Hematopoietic multipotent progenitor cell treated with erythropoietin and hydrocortisone succinate and interleukin-3 and kit ligand, for 8 days (in vitro differentiated cells): ENCODE measurements at regions not wholly inside any gene's neighbourhood (a gene's known extent, or its start where the extent isn't known, plus 50 kb on each side); places are given as distances from the start of the nearest gene placed in this dataset.

Source experiments
- DNase-seq: peaks from one replicate; pipeline ENCODE4 v3.0.0-alpha.2; 2015

- no peak for DNase-seq
These were observed 226.2 kb upstream of the BLID start for GRCh38 chr11:122342089-122342744.

- DNase-seq = no peak
These were observed 225.5 kb upstream of the BLID start for GRCh38 chr11:122341477-122341876.

DNA sequence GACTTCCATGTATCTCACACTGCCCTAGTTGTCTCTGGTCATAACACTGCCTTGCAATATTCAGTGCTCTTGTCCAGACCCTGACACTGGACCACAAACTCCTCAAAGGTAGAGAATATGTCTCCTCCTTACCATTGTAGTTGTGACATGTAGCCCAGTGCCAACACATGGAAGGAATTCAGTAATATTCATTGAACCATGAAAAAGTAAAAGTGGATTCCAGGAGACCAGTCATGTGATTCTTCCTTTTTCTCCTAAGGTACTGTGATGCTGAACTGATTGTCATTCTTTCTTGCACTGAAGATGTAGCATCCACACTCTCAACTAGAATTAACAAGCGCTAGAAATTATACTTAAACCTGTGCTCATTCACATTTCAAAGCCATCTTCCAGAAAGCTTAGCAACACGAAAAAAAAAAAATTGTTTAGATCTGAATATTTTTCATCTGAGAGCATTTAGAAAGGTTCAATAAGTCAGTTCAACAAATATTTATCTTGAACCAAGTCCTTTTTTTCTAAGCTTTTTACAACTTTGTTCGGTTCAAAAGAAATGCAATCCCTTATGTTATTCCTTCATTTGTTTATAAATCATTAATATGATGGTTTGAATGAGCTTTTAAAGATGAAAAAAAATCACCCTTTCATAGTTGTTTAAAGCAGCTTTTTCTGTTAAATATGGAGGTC, 224.7 kb upstream of the BLID start:
- no peak for DNase-seq

- DNase-seq = peak; percentile 22
These were observed 223.5 kb upstream of the BLID start for GRCh38 chr11:122339436-122340060.

- peak; percentile 86 for DNase-seq
These were observed 221.7 kb upstream of the BLID start for GRCh38 chr11:122337704-122338103.

- peak; percentile 74 for DNase-seq
These were observed 221.2 kb upstream of the BLID start for GRCh38 chr11:122337241-122337640.

DNA sequence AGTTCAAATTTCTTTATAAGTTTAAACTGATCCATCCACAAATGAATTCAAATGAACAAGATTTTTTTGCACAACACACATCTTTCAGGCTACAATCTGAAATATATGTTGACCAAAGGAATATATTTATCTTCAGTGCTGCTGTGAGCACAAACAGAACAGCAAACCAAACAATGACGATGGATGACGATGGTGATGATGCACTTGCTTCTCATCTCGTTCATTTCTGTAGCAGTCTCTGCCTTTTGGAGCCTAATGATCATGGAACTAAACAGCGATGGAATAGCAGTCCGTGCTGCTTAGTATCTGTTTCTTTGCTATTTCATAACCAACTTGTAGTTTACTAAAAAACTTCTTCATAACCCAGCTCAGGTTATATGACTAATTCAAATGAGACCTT, 220.7 kb upstream of the BLID start:
- peak; percentile 7 for DNase-seq

GRCh38 chr11:122334546-122335339, 218.7 kb upstream of the BLID start:
- no peak for DNase-seq

GRCh38 chr11:122333467-122333866, 217.5 kb upstream of the BLID start:
- no peak for DNase-seq

DNA sequence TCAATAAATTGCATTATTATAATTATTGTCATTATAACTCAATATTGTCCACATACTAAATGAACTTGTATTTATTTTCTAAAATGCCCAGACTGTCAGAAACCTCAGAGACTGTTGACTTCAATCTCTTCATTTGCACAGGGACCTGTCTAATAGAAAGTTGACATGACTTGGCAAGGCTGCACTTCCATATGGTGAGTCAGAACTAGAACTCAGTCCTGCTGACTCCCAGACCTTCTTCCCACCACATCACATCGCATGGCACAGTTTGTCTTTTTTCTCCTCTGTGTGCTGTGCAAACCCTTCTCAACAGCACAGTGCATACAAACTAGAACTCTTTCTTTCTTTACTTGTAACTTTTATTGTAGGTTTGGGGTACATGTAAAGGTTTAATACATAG, 215.1 kb upstream of the BLID start:
- DNase-seq = no peak

DNA sequence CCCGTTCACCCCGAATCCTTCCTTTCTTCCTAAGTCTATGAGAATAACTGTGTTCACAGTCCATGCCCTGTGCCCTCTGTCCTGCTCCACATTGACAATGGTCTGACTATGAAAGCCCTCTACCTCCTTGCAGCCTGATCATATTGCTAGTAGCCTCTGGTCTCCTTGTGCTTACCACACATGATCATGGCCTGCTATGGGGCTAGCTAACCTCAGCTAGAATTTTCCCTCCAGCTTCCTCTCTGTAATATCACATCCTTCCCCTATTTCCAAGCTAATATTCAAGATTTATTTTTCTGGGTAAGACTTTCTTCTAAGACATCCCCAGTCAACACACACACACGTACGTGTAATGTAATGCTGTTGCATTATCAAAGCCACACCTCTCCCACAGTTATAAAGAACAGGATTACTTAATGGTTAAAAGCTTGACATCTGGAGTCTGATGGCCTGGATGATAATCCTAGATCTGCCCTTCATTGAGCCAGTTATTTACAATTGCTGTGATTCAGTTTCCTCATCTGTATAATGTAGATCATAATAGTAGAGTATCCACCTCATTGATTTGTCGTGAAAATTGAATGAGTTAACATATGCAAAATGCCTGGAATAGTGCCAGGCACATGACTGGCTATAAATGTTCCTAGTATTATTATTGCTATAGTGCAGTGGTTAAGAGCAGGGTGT, 214.4 kb upstream of the BLID start:
- no peak for DNase-seq

GRCh38 chr11:122327528-122327927, 211.5 kb upstream of the BLID start:
- DNase-seq = no peak

GRCh38 chr11:122323754-122324421, 207.9 kb upstream of the BLID start:
- DNase-seq = no peak

GRCh38 chr11:122322329-122322728, 206.3 kb upstream of the BLID start:
- DNase-seq = no peak

DNA sequence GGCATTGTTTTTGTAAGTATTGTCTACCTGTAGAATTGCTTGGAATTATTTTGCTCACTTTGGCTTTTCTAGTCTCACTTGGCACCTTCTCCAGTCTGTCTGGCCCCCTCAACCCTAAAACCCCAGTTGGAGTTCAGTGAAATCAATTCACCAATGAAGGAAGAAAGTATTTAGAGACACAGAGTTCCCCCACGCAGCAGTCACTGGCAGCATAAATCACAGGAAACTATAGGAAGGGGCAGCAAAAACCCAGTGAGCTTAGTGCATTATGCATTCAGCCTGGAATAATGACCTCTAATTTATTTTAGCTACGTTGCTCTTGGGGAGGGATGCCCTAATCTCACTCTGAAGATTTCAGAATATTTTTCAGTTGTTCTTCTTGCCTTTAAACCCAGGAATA, 204.7 kb upstream of the BLID start:
- DNase-seq = no peak

DNA sequence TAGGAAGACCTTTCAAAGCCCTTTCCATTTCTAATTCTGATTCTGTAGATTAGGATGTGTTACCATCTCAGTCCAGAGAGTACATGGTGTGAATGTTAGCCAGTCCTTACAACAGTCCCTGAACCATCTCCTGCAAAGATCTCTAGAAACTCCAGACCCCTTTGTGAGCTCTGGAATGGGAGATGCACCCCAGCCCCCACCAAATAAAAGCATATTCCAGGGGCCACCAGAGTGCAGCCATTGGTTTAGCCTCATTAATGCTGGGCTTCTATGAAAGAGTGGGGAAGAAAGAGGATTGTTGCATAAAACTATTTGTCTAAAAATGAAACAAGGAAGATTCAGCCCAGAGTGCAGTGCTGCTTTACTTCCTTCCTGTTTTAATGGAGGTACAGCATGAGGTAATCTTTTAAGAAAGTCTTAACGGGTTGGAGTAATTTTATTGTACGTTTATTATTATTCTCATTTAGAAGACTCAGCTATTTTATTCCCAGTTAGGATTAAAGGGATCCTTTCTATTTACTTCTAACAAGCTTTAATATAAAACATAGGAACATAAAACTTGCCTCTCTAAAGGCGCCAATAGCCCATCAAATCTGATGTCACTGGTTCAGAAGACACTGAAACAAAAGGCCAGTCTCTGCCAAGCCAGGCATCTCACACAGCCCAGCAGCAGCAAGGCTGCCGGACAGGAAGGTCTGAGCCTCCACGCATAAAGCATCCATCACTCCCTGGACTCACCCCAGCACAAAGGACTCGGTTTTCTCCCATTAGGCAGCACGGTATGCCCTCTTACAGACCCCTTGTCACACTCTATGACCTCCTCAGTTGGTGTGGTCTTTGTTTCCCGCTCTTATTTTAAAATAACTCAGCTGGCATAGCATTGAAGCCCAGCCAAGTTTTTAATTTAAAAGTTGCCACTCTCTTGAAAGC, 203.9 kb upstream of the BLID start:
- no peak for DNase-seq

- no peak for DNase-seq
These were observed 203.1 kb upstream of the BLID start for GRCh38 chr11:122319085-122319484.

- no peak for DNase-seq
These were observed 201.3 kb upstream of the BLID start for GRCh38 chr11:122317305-122317704.

DNA sequence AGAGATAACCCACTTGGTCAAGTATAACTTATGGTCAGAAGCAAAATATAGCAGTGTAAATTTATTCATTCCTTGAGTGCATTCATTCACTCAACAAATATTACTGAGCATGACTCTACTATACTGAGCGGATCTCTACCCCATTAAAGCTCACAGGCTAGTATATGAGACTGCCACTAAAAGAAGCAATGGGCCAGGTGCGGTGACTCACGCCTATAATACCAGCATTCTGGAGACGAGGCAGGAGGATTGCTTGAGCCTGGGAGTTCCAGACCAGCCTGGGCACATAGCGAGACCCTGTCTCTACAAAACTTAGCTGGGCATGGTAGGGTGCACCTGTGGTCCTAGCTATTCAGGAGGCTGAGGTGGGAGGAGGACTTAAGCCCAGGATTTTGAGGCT, 197.6 kb upstream of the BLID start:
- no peak for DNase-seq

GRCh38 chr11:122311216-122311755, 195.3 kb upstream of the BLID start:
- DNase-seq = no peak

GRCh38 chr11:122310766-122311165, 194.8 kb upstream of the BLID start:
- DNase-seq = no peak
